ENCODE measurements at regions not wholly inside any gene's neighbourhood (a gene's known extent, or its start where the extent isn't known, plus 50 kb on each side); places are given as distances from the start of the nearest gene placed in this dataset.
A peak's percentile ranks its signal among the peaks of the same experiment; 100 is the strongest.

GRCh38 chr21:31564439-31564838 lies 95.1 kb upstream of the SOD1 start:
- no peak for DNase-seq

- DNase-seq: no peak
Measured at GRCh38 chr21:31560479-31560878, 99.0 kb upstream of the SOD1 start.

- DNase-seq: peak; percentile 97
Measured at GRCh38 chr21:31559368-31560119, 99.9 kb upstream of the SOD1 start.

GRCh38 chr21:31558962-31559367 lies 100.5 kb upstream of the SOD1 start:
- DNase-seq: peak; percentile 90 to 92

- peak; percentile 33 to 49 for DNase-seq
Measured at GRCh38 chr21:31558189-31558961, 101.1 kb upstream of the SOD1 start.

- DNase-seq: peak; percentile 16 to 31
Measured at GRCh38 chr21:31557421-31558188, 101.9 kb upstream of the SOD1 start.

- no peak for DNase-seq
Measured at GRCh38 chr21:31556662-31557061, 102.8 kb upstream of the SOD1 start.

GRCh38 chr21:31555741-31556191 lies 103.7 kb upstream of the SOD1 start:
- DNase-seq: no peak

- peak; percentile 36 to 51 for DNase-seq
Measured at GRCh38 chr21:31554511-31555022, 104.9 kb upstream of the SOD1 start.

- no peak for DNase-seq
Measured at GRCh38 chr21:31553926-31554325, 105.6 kb upstream of the SOD1 start.

GRCh38 chr21:31553461-31553860 lies 106.0 kb upstream of the SOD1 start:
- no peak for DNase-seq

GRCh38 chr21:31552826-31553225 lies 106.7 kb upstream of the SOD1 start:
- DNase-seq: no peak

- no peak for DNase-seq
Measured at GRCh38 chr21:31550070-31550469, 109.4 kb upstream of the SOD1 start.

- DNase-seq: no peak
Measured at GRCh38 chr21:31548688-31549087, 110.8 kb upstream of the SOD1 start.

- DNase-seq: no peak
Measured at GRCh38 chr21:31546443-31547170, 112.9 kb upstream of the SOD1 start.

- no peak for DNase-seq
Measured at GRCh38 chr21:31545036-31545435, 114.5 kb upstream of the SOD1 start.

GRCh38 chr21:31543191-31543590 lies 116.3 kb upstream of the SOD1 start:
- no peak for DNase-seq

GRCh38 chr21:31538816-31539215 lies 120.7 kb upstream of the SOD1 start:
- DNase-seq: no peak

GRCh38 chr21:31537872-31538576 lies 121.5 kb upstream of the SOD1 start:
- DNase-seq: peak; percentile 18 to 31

- no peak for DNase-seq
Measured at GRCh38 chr21:31536138-31536537, 123.4 kb upstream of the SOD1 start.

- no peak for DNase-seq
Measured at GRCh38 chr21:31531967-31532366, 127.5 kb upstream of the SOD1 start.
